Myocyte (in vitro differentiated cells): ENCODE measurements at regions not wholly inside any gene's neighbourhood (a gene's known extent, or its start where the extent isn't known, plus 50 kb on each side); places are given as distances from the start of the nearest gene placed in this dataset.
"Not testable (repeated sequence)": the region's sequence is repeated elsewhere in the genome, so short reads cannot be mapped to it uniquely, and the experiment has no call there.

Experiments
- DNase-seq: peaks from one replicate; pipeline ENCODE4 v3.0.0-alpha.2; 2012; ENCODE audit warnings: low read depth

DNA sequence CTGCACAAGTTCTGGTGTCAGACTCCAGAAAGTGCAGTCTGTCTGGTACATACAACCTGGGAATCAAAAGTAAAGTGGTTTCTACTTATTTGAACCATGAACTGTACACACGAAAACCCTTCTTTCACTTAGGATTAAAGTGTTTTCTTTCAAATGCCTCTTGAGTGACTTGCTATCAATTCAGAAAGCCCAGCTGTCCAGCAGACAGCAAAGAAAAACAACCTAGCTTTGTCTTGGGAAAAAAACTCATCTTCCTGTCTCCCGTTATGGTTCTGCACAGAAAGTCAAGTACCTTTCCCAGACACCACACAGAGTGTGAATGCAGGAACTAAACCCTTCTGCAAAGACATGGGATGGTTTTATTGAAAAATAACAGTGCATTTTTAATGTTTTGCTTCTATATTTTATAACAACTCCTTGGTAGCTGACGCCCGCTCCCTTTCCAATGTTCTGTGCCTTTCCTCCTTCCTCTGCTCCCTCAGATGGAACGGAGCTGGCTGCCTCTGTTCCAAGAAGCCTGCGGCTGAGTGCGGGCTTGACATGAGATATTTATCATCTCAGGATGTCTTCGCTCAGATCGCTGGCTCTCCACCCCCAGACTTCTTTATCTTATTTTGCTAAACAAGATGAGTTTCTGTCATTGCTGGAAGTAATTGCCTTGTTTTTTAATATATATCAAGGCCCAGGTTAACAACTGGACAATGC is 322.3 kb upstream of the B3GAT1 start:
- DNase-seq: no peak

DNA sequence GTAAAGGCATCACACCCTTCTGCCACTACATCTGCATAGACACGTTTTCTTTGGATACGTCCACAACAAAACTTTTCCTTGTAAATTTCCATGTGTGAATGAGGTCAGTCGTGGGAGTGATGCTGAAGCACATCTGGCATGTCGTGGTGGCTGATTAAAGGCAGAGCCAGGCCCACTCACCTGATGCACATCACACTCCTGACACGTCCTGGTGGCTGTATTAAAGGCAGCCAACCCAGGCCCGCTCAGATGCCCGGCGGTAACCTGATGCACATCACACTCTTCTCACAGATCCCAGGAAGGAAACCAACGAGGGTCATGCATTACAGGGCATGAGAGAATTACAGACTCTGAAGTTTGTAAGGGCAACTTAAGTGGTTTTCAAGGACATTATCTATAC is 321.6 kb upstream of the B3GAT1 start:
- DNase-seq: no peak

DNA sequence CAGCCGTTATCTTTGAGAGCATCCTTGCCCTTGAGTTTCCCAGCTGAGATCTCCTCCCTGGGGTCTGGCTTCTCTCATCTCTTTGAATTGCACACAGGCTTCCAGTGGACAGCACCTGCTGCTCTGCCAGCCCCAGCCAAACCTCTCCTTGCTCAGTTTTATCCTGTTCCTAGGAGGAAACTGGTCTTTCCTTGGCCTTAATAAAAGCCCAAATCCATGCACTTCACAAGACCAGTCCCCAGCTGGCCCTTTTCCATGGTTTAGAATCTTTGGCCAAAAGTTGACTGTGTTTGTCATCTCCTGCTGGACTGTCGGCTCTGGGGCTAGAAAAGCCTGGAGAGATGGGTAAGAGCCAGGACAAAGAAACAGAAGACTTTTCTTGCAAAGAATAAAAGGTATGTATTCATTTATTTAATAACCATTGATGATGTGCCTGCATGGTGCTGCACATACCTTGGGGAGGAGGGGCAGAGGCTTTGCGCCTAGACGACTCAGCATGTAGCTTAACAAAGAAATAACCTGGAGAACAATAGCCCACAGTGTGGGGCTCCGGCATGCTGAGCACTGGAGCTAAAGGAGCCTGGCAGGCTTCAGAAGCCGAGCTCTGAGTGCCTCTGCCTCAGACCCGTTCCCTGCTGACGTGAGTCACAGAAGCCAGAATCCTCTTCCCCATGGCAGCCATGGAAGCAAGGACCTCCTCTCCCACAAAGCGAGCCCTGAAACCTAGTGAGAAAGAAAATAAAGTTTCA is 319.3 kb upstream of the B3GAT1 start:
- DNase-seq: no peak

DNA sequence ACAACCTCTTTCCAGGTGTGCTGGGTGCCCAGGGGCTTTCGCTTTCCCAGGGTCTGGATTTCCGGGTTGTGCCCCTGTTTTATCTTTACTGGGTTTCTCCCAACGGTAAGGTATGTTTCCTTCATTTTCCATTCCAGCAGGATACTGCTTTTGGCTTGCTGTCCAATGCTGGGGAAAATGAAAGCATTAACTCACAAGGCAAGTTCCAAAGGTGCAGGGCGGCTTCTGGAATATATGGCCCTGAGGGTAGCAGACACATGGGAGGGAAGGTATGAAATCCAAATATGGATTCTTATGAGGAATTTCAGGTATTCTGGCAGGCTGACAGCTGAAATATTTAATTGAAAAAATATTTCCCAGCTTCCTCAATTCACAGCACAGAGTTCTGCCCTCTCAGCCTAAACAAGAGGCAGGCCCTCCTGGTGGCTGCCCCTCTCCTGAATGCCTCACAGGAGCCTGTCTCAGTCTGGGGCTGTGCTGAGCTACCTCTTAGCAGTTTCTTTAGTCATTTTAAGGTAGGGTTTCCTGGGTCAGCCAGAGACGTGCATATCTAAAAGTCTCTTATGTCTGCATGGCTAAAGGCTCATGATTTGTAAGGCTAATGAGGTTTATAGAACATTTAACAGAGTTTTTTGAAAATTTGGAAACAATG is 318.6 kb upstream of the B3GAT1 start:
- no peak for DNase-seq

DNA sequence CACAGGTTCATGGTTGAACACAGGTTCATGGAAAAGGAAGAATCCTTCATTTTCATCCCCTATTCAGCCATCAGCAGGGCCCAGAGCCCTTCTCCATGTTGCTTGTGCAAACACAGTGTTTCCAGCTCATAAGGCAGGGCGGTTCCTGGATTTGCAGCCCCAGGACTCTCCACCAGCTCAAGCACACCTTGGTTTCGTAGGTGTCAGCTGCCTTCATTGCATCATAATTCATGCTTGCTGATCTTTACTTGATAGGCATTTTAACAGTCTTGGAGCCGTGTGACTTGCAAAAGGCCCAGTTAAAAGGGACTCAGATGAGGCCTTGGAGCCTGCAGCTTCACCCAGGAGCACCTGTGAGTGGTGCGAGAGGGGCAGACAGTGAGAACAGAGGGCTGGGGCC is 318.1 kb upstream of the B3GAT1 start:
- no peak for DNase-seq

DNA sequence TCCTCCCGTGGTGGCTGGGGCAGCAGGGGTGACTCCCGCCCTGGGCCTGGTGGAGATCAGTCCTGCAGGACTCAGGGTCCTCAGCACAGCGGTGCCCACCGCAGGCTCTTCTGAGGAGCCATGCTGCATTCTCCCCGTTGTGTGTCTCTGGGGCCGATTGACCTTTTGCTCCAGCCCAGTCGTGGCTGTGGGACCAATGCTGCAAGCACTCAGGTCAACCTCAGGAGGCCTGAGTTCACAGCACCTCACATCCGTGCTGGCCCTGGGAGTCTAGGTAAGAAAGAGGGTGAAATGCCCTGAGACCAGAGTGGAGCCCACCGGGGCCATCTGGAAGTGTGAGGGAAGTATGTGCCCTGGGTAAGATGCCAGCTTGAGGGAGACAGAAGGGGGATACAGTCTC is 316.1 kb upstream of the B3GAT1 start:
- no peak for DNase-seq

DNA sequence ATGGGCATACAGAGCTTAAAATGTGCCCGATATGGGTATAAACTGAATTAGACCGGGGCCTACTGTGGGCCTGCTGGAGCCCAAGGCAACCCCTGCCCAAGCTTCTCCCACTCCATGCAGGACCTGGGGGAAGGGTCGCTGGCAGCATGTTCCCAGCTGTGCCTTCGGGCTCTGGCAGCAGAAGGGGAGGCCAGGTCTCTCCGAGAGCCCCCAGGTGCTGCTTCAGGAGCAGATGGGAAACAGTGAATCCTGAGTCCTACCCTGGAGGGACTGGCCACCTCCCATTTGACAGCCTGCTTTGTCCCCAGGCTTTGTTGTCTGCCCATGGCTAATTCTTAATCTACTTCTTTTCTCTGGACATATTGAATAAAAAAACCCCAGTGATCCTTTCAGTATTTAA is 315.6 kb upstream of the B3GAT1 start:
- no peak for DNase-seq

DNA sequence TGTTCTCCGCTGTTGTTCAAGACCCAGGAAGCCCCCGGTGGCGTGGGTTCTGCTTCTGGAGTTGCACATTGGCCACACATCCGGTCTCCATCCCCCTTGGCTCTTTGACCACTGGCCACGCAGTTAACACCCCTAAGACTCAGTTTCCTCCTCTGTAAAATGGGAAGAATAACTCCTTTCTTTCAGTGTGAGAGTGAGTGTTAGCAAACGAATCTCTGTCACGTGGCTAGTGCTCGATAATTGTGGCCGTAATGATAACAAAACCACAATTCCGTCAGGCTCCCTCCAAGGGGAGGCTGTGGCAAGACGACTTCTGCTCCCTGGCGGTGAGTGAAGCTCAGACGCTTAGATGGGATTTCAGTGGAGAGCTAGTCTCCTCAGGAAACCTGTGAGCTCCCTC is 315.2 kb upstream of the B3GAT1 start:
- no peak for DNase-seq

DNA sequence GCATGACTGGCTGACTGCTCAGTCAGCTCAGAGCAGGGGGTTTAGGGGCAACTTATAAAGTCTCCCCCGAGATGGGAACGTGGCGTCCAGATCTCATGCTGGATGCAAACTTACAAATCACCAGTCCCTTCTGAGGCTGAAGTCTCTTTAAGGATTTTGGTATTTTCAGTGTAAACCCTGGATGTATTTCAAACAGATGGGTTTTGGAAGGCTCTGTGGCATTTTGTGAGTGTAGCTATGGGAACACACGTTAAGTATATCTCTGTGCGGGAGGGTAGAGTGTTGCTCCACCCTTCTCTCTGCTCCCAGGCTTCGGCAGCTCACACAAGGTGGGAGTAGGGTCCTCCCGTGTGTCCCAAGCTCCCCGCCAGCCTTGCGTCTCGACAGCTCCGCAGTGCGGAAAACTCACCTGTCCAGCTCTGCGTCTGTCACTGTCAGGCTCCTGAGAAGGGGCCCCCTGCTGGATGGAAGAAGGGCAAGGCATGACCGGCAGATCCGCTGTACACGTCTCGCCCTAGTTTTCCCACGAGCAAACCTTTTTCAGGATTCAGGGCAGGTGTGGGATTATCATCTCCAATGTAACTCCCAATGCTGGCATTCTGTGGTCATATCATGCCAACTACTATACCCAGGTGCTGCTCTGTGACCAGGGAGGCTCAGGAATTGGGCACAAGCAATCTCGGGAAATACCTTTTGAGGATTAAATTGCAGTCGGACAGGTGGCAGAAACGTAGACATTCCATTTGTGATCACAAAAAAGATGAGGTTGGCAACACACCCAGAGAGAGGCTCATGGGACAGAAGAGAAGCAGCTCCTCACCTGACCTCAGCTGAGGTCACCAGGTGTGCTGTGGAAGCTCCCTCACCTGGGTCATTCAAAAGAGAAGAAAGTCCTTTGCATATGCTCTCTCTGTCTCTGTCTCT is 313.9 kb upstream of the B3GAT1 start:
- no peak for DNase-seq

DNA sequence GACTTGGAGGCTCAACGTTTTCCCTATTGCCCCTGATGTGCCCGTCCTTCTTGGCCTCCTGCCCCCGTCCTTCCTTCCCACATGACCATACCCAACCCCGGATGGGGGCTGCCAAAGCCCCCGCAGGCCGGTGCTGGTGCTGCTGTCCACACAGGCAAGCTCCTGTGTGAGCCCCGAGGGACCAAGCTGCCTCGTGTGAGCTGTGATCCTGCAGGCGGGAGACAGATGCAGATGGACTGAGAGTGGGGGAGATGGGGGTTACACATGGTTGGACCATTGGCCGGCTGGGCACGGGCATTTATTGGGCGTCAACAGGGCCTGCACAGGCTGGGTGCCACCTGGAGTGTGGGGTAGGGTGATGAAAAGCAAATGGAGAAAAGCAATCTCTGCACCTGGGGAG is 313.2 kb upstream of the B3GAT1 start:
- DNase-seq: no peak

DNA sequence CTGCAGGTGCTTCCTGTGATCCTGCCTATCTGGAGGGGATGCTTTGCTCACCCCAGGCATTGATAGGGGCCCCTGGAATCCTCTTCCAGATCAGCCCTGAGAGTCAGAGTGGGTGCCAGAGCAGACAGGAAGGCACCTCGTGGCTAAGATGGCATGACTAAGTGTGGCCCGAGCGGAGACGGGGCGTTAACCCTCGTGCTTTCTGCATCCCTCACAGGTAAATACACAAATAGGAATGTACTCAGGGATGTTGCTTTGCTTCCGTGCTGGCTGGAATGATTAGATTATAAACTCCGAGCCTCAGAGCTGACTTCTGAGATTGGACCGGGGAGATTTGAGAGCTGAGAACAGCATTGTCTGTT is 312.7 kb upstream of the B3GAT1 start:
- no peak for DNase-seq

DNA sequence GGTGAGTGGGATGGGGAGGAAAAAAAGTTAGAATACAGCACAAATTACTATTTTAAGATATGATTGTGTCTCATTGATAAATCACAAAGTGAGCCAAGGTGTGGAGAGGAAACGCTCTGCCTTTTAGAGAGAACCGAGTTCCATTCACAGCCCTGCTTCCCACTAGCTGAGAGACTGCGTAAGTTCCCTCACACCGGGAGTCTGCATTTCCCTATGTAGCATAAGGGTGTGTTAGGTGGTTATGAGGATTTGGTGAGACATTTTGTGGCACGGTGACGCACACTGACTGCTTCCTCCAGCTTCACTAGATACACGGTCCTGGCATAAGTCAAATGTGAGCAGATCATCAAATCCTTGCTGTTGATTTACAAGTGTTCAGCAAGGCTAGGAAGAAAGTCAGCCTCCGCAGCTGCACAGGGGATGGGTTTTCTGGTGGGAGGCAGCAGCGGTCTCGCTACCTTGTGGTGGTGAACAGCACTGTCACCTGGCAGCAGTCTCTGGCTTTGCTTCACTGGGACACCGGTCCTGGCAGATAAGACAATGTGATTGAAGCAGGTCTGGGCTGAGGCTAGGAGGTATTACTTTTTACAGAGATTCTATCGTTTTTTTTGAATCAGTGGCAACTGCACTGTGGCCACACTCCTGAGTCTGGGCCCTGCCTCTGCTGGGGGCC is 312.2 kb upstream of the B3GAT1 start:
- no peak for DNase-seq

DNA sequence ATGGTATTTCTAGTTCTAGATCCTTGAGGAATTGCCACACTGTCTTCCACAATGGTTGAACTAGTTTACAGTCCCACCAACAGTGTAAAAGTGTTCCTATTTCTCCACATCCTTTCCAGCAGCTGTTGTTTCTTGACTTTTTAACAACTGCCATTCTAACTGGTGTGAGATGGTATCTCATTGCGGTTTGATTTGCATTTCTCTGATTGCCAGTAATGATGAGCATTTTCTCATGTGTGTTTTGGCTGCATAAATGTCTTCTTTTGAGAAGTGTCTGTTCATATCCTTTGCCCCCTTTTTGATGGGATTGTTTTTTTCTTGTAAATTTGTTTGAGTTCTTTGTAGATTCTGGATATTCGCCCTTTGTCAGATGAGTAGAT is 308.6 kb upstream of the B3GAT1 start:
- not testable (repeated sequence) for DNase-seq

DNA sequence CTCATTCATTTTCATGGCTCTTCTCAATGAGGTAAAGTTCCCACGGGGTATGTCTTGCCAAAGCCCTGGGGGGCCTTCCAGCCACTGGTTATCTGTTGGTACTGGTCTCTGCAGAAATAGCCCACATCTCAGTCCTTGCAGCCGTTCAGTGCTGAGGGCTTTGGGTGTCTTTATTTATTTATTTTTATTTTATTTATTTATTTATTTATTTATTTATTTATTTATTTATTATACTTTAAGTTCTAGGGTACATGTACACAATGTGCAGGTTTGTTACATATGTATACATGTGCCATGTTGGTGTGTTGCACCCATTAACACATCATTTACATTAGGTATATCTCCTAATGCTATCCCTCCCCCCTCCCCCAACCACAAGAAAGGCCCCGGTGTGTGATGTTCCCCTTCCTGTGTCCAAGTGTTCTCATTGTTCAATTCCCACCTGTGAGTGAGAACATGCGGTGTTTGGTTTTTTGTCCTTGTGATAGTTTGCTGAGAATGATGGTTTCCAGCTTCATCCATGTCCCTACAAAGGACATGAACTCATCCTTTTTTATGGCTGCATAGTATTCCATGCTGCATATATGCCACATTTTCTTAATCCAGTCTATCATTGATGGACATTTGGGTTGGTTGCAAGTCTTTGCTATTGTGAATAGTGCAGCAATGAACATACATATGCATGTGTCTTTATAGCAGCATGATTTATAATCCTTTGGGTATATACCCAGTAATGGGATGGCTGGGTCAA is 308.1 kb upstream of the B3GAT1 start:
- not testable (repeated sequence) for DNase-seq

DNA sequence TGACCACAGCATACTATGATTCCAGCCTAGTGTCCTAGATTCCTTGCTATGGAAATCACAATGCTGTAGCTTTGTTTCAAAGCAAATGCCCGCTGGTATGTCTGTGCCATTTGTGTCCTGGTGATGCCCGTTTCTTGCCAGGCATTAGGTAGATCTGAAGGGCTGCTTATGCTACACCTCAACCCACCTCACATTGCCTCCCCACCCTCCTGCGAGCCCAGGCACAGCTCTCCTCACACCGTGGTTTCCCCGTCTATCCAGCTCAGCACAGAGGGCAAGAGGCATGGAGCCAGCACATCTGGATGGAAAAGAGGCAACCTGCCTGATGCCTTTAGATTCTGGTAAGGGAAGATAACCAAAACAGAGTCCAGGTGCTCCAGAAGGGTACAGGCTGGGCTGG is 307.4 kb upstream of the B3GAT1 start:
- DNase-seq: no peak

DNA sequence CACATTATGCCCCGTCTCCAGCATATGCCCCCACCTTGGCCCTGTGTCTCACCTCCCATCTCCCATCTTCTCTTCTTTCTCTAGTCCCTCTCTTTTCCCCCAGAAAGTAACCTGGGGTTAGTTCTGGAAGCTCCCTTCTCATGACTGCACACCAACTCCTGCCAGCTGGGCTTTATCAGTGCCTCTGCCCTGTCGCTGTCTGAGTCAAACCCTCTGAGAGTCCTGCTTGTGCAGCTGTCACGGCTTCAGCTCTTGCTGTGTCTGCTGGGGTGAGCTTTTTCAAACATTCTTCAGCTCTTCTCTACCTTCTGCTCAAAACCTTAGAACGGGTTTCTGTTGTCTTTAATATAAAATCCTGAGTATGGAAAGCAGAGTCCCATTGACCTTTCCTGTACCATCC is 304.5 kb upstream of the B3GAT1 start:
- DNase-seq: no peak

DNA sequence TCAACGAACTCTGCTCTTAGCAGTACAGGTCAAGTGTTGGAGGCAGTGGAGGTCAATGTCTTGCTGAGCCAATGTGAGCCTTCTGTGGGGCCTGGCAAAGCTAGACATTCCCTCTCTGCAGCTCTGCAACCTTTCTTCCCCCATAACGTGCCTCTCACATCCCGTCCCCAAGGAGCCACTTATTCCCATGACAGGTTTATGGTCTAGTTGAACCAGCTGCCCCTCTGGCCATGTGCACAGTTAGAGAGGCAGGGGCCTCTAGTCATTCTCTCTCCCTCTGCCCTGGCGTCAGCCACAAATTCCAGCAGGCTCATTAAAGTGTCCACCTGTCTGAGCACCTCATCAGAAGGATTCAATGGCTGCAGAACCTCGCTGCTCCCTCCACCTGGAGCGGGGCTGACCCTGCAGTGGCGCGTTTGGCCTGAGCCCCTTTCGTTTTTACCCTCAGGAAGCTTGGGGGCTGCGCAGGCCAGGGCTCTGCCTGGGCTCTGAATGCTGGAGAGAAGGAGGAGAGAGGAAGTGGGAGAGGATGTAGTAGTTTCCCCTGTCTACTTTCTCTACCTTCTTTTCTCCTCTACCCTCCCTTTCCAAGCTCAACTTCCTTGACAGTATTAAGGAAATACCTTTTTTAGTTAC is 302.1 kb upstream of the B3GAT1 start:
- no peak for DNase-seq

DNA sequence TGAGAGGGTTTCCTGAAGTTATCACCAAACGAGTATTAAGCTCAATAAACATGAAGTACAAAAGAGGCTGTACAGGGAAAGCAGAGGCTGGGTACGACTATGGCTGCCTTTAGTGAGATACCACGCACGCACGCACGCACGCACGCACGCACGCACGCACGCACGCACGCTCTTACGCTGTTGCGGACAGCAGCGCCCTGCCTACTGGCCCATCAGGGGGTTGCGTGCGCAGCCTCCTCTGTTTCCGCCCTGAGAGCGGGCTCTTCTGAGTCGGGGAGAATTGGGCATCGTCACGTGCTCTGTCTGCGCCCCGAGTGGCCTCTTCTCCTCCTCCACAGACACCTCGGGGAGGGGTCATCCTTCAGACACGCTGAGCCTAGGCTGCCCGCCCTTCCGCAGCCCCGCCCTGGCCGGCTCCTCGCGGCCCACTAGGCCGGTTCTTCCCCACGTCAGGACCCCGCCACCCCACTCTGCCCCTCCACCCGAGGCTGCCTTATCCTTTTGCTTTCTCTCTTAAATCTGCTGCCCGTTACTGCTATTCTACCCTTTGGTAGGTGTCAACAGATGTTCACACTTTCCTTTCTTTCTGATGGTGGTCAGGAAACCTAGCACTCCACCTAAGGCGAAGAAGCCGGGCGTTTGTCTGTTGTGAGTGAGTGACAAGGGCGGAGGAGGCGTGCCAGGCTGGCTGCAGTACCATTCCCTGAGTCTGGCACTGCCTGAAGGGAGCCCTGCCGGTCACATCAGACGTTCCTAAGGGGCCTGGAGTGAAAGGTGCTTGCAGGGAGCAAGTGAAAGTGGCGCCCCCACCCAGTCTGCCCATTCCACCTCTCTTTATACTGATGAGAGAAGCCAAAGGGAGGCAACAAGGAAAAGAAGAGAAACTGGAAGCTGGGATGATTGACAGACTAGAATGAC is 300.4 kb upstream of the B3GAT1 start:
- no peak for DNase-seq

DNA sequence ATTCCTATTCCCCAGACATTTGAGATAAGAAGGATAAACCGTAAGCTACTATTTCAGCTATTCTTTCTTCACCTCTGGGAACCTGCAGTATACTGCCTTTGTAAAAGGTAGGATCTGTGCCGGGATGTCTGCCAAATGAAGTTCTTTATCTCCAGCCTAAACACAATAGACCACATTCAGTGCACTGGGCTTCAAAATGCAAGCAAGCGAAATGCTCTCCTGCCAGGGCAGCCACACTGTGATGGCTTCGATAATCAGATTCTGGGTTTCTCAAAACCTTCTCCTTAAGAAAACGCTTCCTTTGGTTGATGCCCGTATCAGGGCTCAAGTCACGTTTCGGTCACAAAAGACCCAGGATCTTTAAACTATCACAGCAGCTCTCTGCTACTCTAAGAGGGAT is 299.5 kb upstream of the B3GAT1 start:
- DNase-seq: no peak
